ENCODE measurements at regions not wholly inside any gene's neighbourhood (a gene's known extent, or its start where the extent isn't known, plus 50 kb on each side); places are given as distances from the start of the nearest gene placed in this dataset.
"Not testable (repeated sequence)": the region's sequence is repeated elsewhere in the genome, so short reads cannot be mapped to it uniquely, and the experiment has no call there.

GRCh38 chr10:8171008-8171407 is 116.5 kb downstream of the GATA3 start:
- TF ChIP-seq CTCF (IDR thresholded peaks at IDR 0.05): no peak

GRCh38 chr10:8172604-8173003 is 118.1 kb downstream of the GATA3 start:
- DNase-seq (no peak), FAIRE-seq (no peak), ATAC-seq (no peak)
- Histone ChIP-seq H3K9me3 (no peaks in the 10 kb centered on the region), H3K36me3 (no peaks in the 10 kb centered on the region), H3K4me1 (no peaks in the 10 kb centered on the region), H3K27me3 (no peaks in the 10 kb centered on the region), H3K27ac (no peak overlapping the region), H3K4me3 (no peak overlapping the region)
- intact Hi-C loops (cut with DNase I): no loop called here
- TF ChIP-seq CTCF (IDR thresholded peaks at IDR 0.05): no peak
- 62 to 87% methylated on average over 7 of the region's 7 CpGs for WGBS, 2 donors

More at GRCh38 chr10:8171008-8171407, 116.5 kb downstream of the GATA3 start:
- ATAC-seq: no peak
- no peak for FAIRE-seq
- WGBS, 2 donors: 62 to 69% methylated on average over 2 of the region's 2 CpGs
- no peak overlapping the region for H3K27ac ChIP-seq
- H3K27me3 ChIP-seq: no peaks in the 10 kb centered on the region
- no peaks in the 10 kb centered on the region for H3K4me1 ChIP-seq
- H3K36me3 ChIP-seq: no peaks in the 10 kb centered on the region
- no peak overlapping the region for H3K4me3 ChIP-seq
- intact Hi-C loops (cut with DNase I): no loop called here
- H3K9me3 ChIP-seq: no peaks in the 10 kb centered on the region
- no peak for DNase-seq

- no peak overlapping the region for H3K4me3 ChIP-seq
- no peaks in the 10 kb centered on the region for H3K9me3 ChIP-seq
- intact Hi-C loops (cut with DNase I): no loop called here
- H3K36me3 ChIP-seq: no peaks in the 10 kb centered on the region
- WGBS, 2 donors: 56 to 72% methylated on average over 4 of the region's 4 CpGs
- no peak for TF ChIP-seq CTCF (IDR thresholded peaks at IDR 0.05)
- H3K27ac ChIP-seq: no peak overlapping the region
- no peak for ATAC-seq
- H3K27me3 ChIP-seq: no peaks in the 10 kb centered on the region
- H3K4me1 ChIP-seq: no peaks in the 10 kb centered on the region
- DNase-seq: no peak
- FAIRE-seq: no peak
These were observed 118.9 kb downstream of the GATA3 start for GRCh38 chr10:8173243-8173865.

- Histone ChIP-seq H3K27ac (no peak overlapping the region), H3K27me3 (no peaks in the 10 kb centered on the region), H3K4me1 (no peaks in the 10 kb centered on the region), H3K4me3 (no peak overlapping the region), H3K9me3 (no peaks in the 10 kb centered on the region), H3K36me3 (no peaks in the 10 kb centered on the region)
- intact Hi-C loops (cut with DNase I): no loop called here
- ATAC-seq: no peak
- no peak for DNase-seq
- no peak for TF ChIP-seq CTCF (IDR thresholded peaks at IDR 0.05)
- WGBS, 2 donors: 54 to 64% methylated on average over 3 of the region's 3 CpGs
- no peak for FAIRE-seq
These were observed 119.4 kb downstream of the GATA3 start for GRCh38 chr10:8173866-8174243.

GRCh38 chr10:8174762-8175161 is 120.3 kb downstream of the GATA3 start:
- no peaks in the 10 kb centered on the region for H3K36me3 ChIP-seq
- WGBS, 2 donors: 20 to 30% methylated on average over 8 of the region's 8 CpGs
- no peaks in the 10 kb centered on the region for H3K9me3 ChIP-seq
- no peak for TF ChIP-seq CTCF (IDR thresholded peaks at IDR 0.05)
- FAIRE-seq (no peak), DNase-seq (no peak), ATAC-seq (no peak)
- H3K27me3 ChIP-seq: no peaks in the 10 kb centered on the region
- H3K4me3 ChIP-seq: no peak overlapping the region
- no peaks in the 10 kb centered on the region for H3K4me1 ChIP-seq
- H3K27ac ChIP-seq: no peak overlapping the region
- intact Hi-C loops (cut with DNase I): no loop called here

GRCh38 chr10:8177526-8177925 is 123.0 kb downstream of the GATA3 start:
- DNase-seq; H3K36me3 ChIP-seq; H3K9me3 ChIP-seq; H3K4me1 ChIP-seq; H3K27ac ChIP-seq; H3K4me3 ChIP-seq; FAIRE-seq; H3K27me3 ChIP-seq; intact Hi-C loops (cut with DNase I); ATAC-seq: not testable (repeated sequence)
- WGBS, 2 donors: 63 to 82% methylated on average over 3 of the region's 3 CpGs

GRCh38 chr10:8179773-8180172 is 125.3 kb downstream of the GATA3 start:
- H3K4me1 ChIP-seq; H3K27ac ChIP-seq; DNase-seq; FAIRE-seq; H3K36me3 ChIP-seq; intact Hi-C loops (cut with DNase I); H3K9me3 ChIP-seq; H3K27me3 ChIP-seq; ATAC-seq; H3K4me3 ChIP-seq: not testable (repeated sequence)
- 61 to 63% methylated on average over 1 of the region's 1 CpG for WGBS, 2 donors
